ENCODE measurements at regions not wholly inside any gene's neighbourhood (a gene's known extent, or its start where the extent isn't known, plus 50 kb on each side); places are given as distances from the start of the nearest gene placed in this dataset.

GRCh38 chr2:192253692-192254091 is 59.0 kb upstream of the TMEFF2 start:
- FAIRE-seq (no peak), DNase-seq (ENCODE audit: insufficient read length, low spot score) (no peak)

- DNase-seq (ENCODE audit: insufficient read length, low spot score) (no peak), FAIRE-seq (no peak)
Observed at GRCh38 chr2:192250961-192251360, 56.2 kb upstream of the TMEFF2 start.

GRCh38 chr2:192247456-192247855 is 52.7 kb upstream of the TMEFF2 start:
- no peak for DNase-seq (ENCODE audit: insufficient read length, low spot score)
- FAIRE-seq = no peak

- FAIRE-seq = no peak
- no peak for DNase-seq (ENCODE audit: insufficient read length, low spot score)
Observed at GRCh38 chr2:192246297-192246696, 51.6 kb upstream of the TMEFF2 start.

- no peak for FAIRE-seq
- no peak for DNase-seq (ENCODE audit: insufficient read length, low spot score)
Observed at GRCh38 chr2:192245329-192245728, 50.6 kb upstream of the TMEFF2 start.
